Keratinocyte (primary cell): ENCODE measurements at regions not wholly inside any gene's neighbourhood (a gene's known extent, or its start where the extent isn't known, plus 50 kb on each side); places are given as distances from the start of the nearest gene placed in this dataset.

Experiments
- DNase-seq: peaks from one replicate; pipeline ENCODE4 v3.0.0-alpha.2; 2011; ENCODE audit warnings: low read depth, missing footprints, low spot score
- FAIRE-seq: peaks from 2 replicates; lab custom pipeline; 2011; peaks lifted over from hg19 to GRCh38; lab: Jason Lieb, UNC
- H2AFZ ChIP-seq: 2 replicates; pipeline ENCODE4 v1.6.0; 2012; ENCODE audit warnings: low read length, control low read depth, inconsistent platforms; ENCODE audit not compliant: control insufficient read depth
- H3K27ac ChIP-seq: 2 replicates; pipeline ENCODE4 v1.5.1; 2011; ENCODE audit warnings: low read length; ENCODE audit not compliant: control insufficient read depth, insufficient read depth
- H3K27me3 ChIP-seq: 3 replicates; pipeline ENCODE4 v1.6.0; 2011; ENCODE audit warnings: low read length; ENCODE audit not compliant: control insufficient read depth, insufficient read depth; ENCODE audit errors: extremely low read depth
- H3K36me3 ChIP-seq, 2 experiments: 2 replicates in 1 of 2; 3 replicates in 1 of 2; pipeline ENCODE4 v1.5.1; 2011; ENCODE audit warnings: low read length in 2 of 2, mild to moderate bottlenecking in 1 of 2; ENCODE audit not compliant: control insufficient read depth in 2 of 2, insufficient read depth in 2 of 2; ENCODE audit errors: extremely low read depth in 1 of 2
- H3K4me1 ChIP-seq: 3 replicates; pipeline ENCODE4 v1.5.1; 2011; ENCODE audit warnings: low read length; ENCODE audit not compliant: control insufficient read depth, insufficient read depth; ENCODE audit errors: extremely low read depth
- H3K4me2 ChIP-seq: 3 replicates; pipeline ENCODE4 v1.6.0; 2011; ENCODE audit warnings: low read depth, low read length; ENCODE audit not compliant: control insufficient read depth, insufficient read depth; ENCODE audit errors: extremely low read depth
- H3K4me3 ChIP-seq, 3 experiments: fragments of 200-600 bp in 1 of 3; sonication (generic) in 1 of 3; 2 replicates in 2 of 3; 3 replicates in 1 of 3; pipeline ENCODE4 v1.5.1; 2011 to 2016; ENCODE audit warnings: low read length in 3 of 3, mild to moderate bottlenecking in 3 of 3, control low read depth in 2 of 3, inconsistent platforms in 1 of 3, low read depth in 1 of 3, mixed read lengths in 1 of 3, mixed run types in 1 of 3, moderate library complexity in 1 of 3; ENCODE audit not compliant: control insufficient read depth in 2 of 3, insufficient read depth in 2 of 3; ENCODE audit errors: extremely low read depth in 1 of 3
- H3K79me2 ChIP-seq: 2 replicates; pipeline ENCODE4 v1.6.0; 2012; ENCODE audit warnings: low read length; ENCODE audit not compliant: control insufficient read depth, insufficient read depth
- H3K9ac ChIP-seq: 3 replicates; pipeline ENCODE4 v1.6.0; 2011; ENCODE audit warnings: low read length; ENCODE audit not compliant: control insufficient read depth, insufficient read depth; ENCODE audit errors: extremely low read depth
- H3K9me1 ChIP-seq: 3 replicates; pipeline ENCODE4 v1.6.0; 2011; ENCODE audit warnings: low read length; ENCODE audit not compliant: control insufficient read depth, insufficient read depth; ENCODE audit errors: extremely low read depth
- H3K9me3 ChIP-seq: 2 replicates; pipeline ENCODE4 v1.5.1; 2012; ENCODE audit warnings: low read depth, low read length; ENCODE audit not compliant: control insufficient read depth
- H4K20me1 ChIP-seq: 3 replicates; pipeline ENCODE4 v1.6.0; 2011; ENCODE audit warnings: low read length; ENCODE audit not compliant: control insufficient read depth, insufficient read depth; ENCODE audit errors: extremely low read depth
- CTCF ChIP-seq, 3 experiments: IDR thresholded peaks in 1 of 3; conservative IDR thresholded peaks in 1 of 3; optimal IDR thresholded peaks in 1 of 3; 2 replicates in 2 of 3; 3 replicates in 1 of 3; pipeline versions ENCODE3 to v1.5.1; 2011; ENCODE audit warnings: low read length in 3 of 3, mild to moderate bottlenecking in 3 of 3, moderate library complexity in 2 of 3, control low read depth in 1 of 3, inconsistent platforms in 1 of 3; ENCODE audit not compliant: insufficient read depth in 2 of 3; ENCODE audit errors: extremely low read depth in 1 of 3
- EZH2 ChIP-seq: IDR thresholded peaks from one replicate; pipeline ENCODE4 v1.6.1; 2012; ENCODE audit warnings: inconsistent platforms, mild to moderate bottlenecking, low read length, moderate library complexity
- dilution Hi-C: fragments of 300-500 bp; cut with MboI; formaldehyde crosslinking; loops from one replicate; pipeline ENCODE4 v1.7.0; 2020; ENCODE audit warnings: low sequenced_read_pairs; ENCODE audit not compliant: extremely low pct_ligation_motif_present

GRCh38 chr5:51203598-51203997, 179.7 kb upstream of the ISL1 start:
- no peak for DNase-seq
- Histone ChIP-seq H3K4me3 (no peak overlapping the region), H3K4me2 (no peak overlapping the region), H3K36me3 (no peaks in the 10 kb centered on the region), H3K9me3 (no peaks in the 10 kb centered on the region), H4K20me1 (no peaks in the 10 kb centered on the region), H3K4me1 (no peaks in the 10 kb centered on the region), H2AFZ (no peak overlapping the region), H3K9me1 (no peaks in the 10 kb centered on the region), H3K27me3 (no peaks in the 10 kb centered on the region), H3K27ac (no peak overlapping the region), H3K9ac (no peak overlapping the region), H3K79me2 (no peaks in the 10 kb centered on the region)
- FAIRE-seq, result no peak
- TF ChIP-seq EZH2 (no peak), CTCF (optimal IDR thresholded peaks at IDR 0.05 in 1 of 3, IDR thresholded peaks at IDR 0.05 in 1 of 3, conservative IDR thresholded peaks at IDR 0.05 in 1 of 3; ENCODE audit: extremely low read depth in 1 of 3, insufficient read depth in 2 of 3, low read length in 3 of 3) (no peak)
- dilution Hi-C loops, result no loop called here

- H2AFZ ChIP-seq, result no peak overlapping the region
- dilution Hi-C loops, result no loop called here
- H3K27ac ChIP-seq, result no peak overlapping the region
- no peaks in the 10 kb centered on the region for H3K9me1 ChIP-seq
- DNase-seq (no peak), FAIRE-seq (no peak)
- no peaks in the 10 kb centered on the region for H3K36me3 ChIP-seq
- no peak for TF ChIP-seq CTCF (optimal IDR thresholded peaks at IDR 0.05 in 1 of 3, IDR thresholded peaks at IDR 0.05 in 1 of 3, conservative IDR thresholded peaks at IDR 0.05 in 1 of 3; ENCODE audit: extremely low read depth in 1 of 3, insufficient read depth in 2 of 3, low read length in 3 of 3)
- TF ChIP-seq EZH2, result no peak
- no peaks in the 10 kb centered on the region for H3K9me3 ChIP-seq
- no peaks in the 10 kb centered on the region for H3K79me2 ChIP-seq
- H3K27me3 ChIP-seq, result no peaks in the 10 kb centered on the region
- no peak overlapping the region for H3K9ac ChIP-seq
- no peak overlapping the region for H3K4me3 ChIP-seq
- no peak overlapping the region for H3K4me2 ChIP-seq
- H3K4me1 ChIP-seq, result no peaks in the 10 kb centered on the region
- no peaks in the 10 kb centered on the region for H4K20me1 ChIP-seq
Measured at GRCh38 chr5:51208296-51208695, 175.0 kb upstream of the ISL1 start.
